Endothelial cell of hepatic sinusoid (primary cell): ENCODE measurements at regions not wholly inside any gene's neighbourhood (a gene's known extent, or its start where the extent isn't known, plus 50 kb on each side); places are given as distances from the start of the nearest gene placed in this dataset.

ENCODE experiments used
- in situ Hi-C: cut with HindIII; loops from 2 replicates; pipeline ENCODE4 v1.10.0; 2017; ENCODE audit warnings: low sequenced_read_pairs

DNA sequence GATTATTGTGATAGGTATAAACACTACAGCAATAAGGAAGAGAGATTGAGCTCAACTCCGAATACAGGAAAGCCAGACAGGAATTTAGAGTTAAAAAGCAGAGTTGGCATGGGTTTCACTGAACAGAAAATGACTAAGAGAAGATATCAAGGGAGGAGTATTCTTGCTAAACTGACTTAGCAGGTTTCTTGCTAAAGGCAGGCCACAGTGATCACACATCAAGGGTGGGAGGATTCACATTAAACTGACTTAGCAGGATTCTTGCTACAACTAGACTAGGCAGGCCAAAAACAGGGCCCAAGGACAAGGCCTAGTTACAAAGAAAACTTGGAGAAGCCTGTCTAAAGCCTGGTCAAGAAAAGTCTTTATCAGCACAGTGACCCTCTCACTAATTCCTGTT is 195.1 kb downstream of the MAGEB5 start:
- in situ Hi-C loops: no loop called here

DNA sequence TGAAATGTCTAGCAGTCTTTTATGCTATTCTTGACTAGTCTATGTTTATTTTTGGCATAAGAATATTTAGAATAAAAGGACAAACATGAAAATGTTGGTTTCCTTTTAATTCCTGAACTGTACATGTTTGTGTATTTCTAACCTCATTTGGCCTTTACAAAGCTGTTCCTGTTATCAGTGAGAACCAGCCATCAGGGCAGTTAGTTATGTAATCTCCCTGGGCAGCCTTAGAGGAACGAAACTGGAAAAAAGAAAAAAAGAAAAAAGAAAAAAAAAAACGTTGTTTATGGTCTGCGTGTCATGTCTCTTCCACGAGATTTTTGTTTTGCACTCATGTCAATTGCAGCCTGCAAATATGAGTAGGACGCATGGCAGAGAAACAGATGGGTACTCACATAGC is 193.7 kb downstream of the MAGEB5 start:
- in situ Hi-C loops: no loop called here

DNA sequence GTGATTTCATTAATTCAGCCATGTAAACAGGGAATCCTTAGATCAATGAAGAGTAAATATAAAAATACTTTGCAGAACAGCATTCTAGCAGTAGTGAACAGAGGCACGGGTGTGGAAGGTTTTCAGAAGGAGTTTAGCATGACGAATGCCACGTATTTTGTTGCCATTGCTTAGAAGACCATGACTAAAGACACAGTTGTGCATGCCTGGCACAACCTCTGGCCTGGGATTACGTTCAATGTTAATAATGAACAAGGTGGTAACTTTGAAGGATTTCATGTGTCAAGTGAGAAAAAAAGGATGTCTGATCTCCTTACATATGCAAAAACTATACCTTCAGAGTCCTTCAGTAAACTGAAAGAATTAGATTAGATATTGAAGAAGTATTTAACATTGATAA is 171.9 kb downstream of the MAGEB5 start:
- in situ Hi-C loops: no loop called here

- in situ Hi-C loops: no loop called here
Observed at GRCh38 chrX:26376037-26376708, 160.2 kb downstream of the MAGEB5 start.

DNA sequence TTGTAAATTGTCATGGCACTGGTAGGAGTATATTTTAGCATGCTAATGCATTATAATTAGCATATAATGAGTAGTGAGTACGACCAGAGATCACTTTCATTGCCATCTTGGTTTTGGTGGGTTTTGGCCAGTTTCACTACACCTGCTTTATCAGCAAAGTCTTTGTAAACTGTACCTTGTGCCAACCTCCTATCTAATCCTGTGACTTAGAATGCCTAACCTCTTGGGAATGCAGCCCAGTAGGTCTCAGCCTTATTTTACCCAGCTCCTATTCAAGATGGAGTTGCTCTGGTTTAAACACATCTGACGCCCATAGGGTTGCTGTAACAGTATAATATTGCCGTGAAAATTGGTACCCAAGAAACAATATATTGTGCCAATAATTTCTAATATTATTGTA is 159.4 kb downstream of the MAGEB5 start:
- in situ Hi-C loops: no loop called here

GRCh38 chrX:26373829-26374228 is 157.9 kb downstream of the MAGEB5 start:
- in situ Hi-C loops: no loop called here

GRCh38 chrX:26352891-26353430 is 137.0 kb downstream of the MAGEB5 start:
- in situ Hi-C loops: no loop called here

GRCh38 chrX:26347171-26347570 is 131.2 kb downstream of the MAGEB5 start:
- in situ Hi-C loops: no loop called here

- in situ Hi-C loops: no loop called here
Observed at GRCh38 chrX:26334232-26334631, 118.3 kb downstream of the MAGEB5 start.

DNA sequence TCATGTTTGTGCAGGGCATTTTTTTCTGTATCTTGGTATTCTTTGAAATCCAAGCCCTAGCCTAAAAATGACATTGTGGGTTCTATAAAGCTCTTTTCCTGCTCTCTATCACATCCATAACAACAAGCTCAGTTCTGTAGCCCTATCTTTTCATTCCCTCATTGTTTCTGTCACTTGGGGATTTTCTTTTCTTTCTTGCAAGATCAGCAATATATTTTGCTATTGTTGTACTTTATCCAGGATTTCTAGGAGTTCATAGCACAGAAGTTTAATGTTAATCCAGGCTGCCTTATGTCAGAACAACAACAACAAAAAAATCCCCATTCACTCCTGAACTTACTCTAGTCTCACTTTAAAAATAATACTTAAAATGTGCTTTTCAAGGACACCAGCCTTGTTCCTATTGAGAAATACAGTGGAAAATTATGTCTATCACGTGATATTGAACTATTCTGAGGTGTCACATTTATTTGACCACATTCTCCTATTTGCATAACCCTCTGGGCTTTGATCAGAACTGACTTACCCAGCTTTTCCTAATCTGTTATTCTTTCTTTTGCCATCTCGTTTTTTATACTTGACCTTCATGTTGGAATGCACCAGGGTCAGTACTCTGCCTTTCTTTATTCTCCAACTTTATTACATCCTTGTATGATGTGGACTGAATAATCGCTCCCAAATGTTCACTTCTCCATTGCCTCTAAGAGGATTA is 112.8 kb downstream of the MAGEB5 start:
- in situ Hi-C loops: loop anchor here (5.0 kb wide), 1 partner anchor 61 kb away; no protein-coding TSS in a partner anchor

- in situ Hi-C loops: no loop called here
Observed at GRCh38 chrX:26309262-26309661, 93.3 kb downstream of the MAGEB5 start.

DNA sequence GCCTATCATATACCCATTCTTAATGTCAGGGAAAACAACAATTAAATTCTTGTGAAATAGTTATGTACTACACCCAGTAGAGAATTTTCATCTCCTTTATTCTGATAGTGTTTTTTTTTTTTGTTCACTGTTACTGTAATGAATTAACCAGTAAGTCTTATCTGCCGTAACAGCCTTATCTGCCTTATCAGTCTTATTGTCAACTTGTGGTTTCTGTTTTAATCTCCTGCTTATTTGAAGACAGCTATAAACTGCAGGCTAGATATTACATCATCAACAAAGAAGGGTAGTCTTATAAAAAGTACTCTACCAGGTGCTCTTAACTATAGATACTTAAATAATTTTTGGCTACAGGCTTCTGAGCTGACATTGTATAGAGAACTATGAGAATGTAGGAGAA is 79.5 kb downstream of the MAGEB5 start:
- in situ Hi-C loops: no loop called here

DNA sequence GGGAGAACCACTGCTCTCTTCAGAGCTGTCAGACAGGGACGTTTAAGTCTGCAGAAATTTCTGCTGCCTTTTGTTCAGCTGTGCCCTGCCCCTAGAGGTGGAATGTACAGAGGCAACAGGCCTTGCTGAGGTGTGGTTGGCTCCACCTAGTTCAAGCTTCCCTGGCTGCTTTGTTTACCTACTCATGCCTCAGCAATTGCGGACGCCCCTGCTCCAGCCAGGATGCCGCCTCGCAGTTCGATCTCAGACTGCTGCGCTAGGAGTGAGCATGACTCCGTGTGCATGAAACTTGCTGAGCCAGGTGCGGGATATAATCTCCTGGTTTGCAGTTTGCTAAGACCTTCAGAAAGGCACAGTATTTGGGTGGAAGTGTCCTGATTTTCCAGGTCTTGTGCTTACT is 70.9 kb downstream of the MAGEB5 start:
- in situ Hi-C loops: no loop called here
